H1 (cell line): ENCODE measurements at regions not wholly inside any gene's neighbourhood (a gene's known extent, or its start where the extent isn't known, plus 50 kb on each side); places are given as distances from the start of the nearest gene placed in this dataset.

ENCODE experiments used
- CTCF ChIA-PET: fragments of 300-600 bp; sonication (Branson Sonifier 250); formaldehyde crosslinking; loops from one replicate; lab custom pipeline; 2021; ENCODE audit not compliant: partially characterized antibody; lab: Charles Lee
- POLR2A ChIA-PET: fragments of 300-600 bp; sonication (Branson Sonifier 250); formaldehyde crosslinking; loops from one replicate; lab custom pipeline; 2021; ENCODE audit warnings: inconsistent platforms; ENCODE audit not compliant: partially characterized antibody; lab: Charles Lee
- DNase-seq, 2 experiments: peaks; one replicate each; pipeline versions ENCODE4 v3.0.0 to v3.0.0-alpha.2; 2010 to 2022; ENCODE audit warnings: low spot score in 2 of 2, low read depth in 1 of 2, mixed read lengths in 1 of 2
- FAIRE-seq: peaks from 2 replicates; lab custom pipeline; 2011; peaks lifted over from hg19 to GRCh38; lab: Jason Lieb, UNC
- H2AFZ ChIP-seq: 2 replicates; pipeline ENCODE4 v1.8.1; 2012; ENCODE audit warnings: low read length, inconsistent platforms
- H2AK5ac ChIP-seq: 2 replicates; pipeline ENCODE4 v1.6.1; 2013; ENCODE audit warnings: low read depth, low read length
- H2BK120ac ChIP-seq: replicated peaks from 2 replicates; pipeline ENCODE3; 2013; ENCODE audit warnings: low read depth, low read length, inconsistent platforms
- H2BK12ac ChIP-seq: 2 replicates; pipeline ENCODE4 v1.6.1; 2013; ENCODE audit warnings: low read depth, low read length
- H2BK15ac ChIP-seq: 2 replicates; pipeline ENCODE4 v1.6.1; 2013; ENCODE audit warnings: low read length
- H2BK20ac ChIP-seq: 2 replicates; pipeline ENCODE4 v1.6.1; 2013; ENCODE audit warnings: low read length
- H2BK5ac ChIP-seq: 2 replicates; pipeline ENCODE4 v1.6.1; 2013; ENCODE audit warnings: low read depth, low read length
- H3K14ac ChIP-seq: 2 replicates; pipeline ENCODE4 v1.6.1; 2013; ENCODE audit warnings: inconsistent platforms; ENCODE audit not compliant: insufficient read length
- H3K18ac ChIP-seq: 2 replicates; pipeline ENCODE4 v1.6.1; 2013; ENCODE audit warnings: low read length; ENCODE audit errors: extremely low read depth
- H3K23ac ChIP-seq: 2 replicates; pipeline ENCODE4 v1.6.1; 2013; ENCODE audit warnings: inconsistent platforms; ENCODE audit not compliant: insufficient read length
- H3K23me2 ChIP-seq: 2 replicates; pipeline ENCODE4 v1.6.1; 2013; ENCODE audit warnings: low read depth, low read length
- H3K27ac ChIP-seq: 2 replicates; pipeline ENCODE4 v1.6.1; 2011; ENCODE audit warnings: low read depth, low read length, inconsistent platforms
- H3K27me3 ChIP-seq, 4 experiments: replicated peaks in 1 of 4; 1 replicate in 1 of 4; 2 replicates in 3 of 4; pipeline versions ENCODE4 v1.6.1 to v1.8.1; 2011 to 2013; ENCODE audit warnings: low read length in 3 of 4, mild to moderate bottlenecking in 3 of 4, inconsistent platforms in 2 of 4, mixed read lengths in 2 of 4, moderate library complexity in 1 of 4; ENCODE audit not compliant: control insufficient read depth in 3 of 4, insufficient read depth in 3 of 4; ENCODE audit errors: extremely low read depth in 1 of 4
- H3K36me3 ChIP-seq, 4 experiments: 2 replicates each; pipeline versions ENCODE4 v1.6.1 to v1.8.1; 2011 to 2013; ENCODE audit warnings: mild to moderate bottlenecking in 4 of 4, low read length in 3 of 4, moderate library complexity in 2 of 4, control low read depth in 1 of 4, inconsistent platforms in 1 of 4; ENCODE audit not compliant: insufficient read depth in 4 of 4, control insufficient read depth in 2 of 4
- H3K4ac ChIP-seq: replicated peaks from 2 replicates; pipeline ENCODE3; 2013; ENCODE audit warnings: low read length, low read depth, mixed read lengths, inconsistent platforms; ENCODE audit not compliant: insufficient read length
- H3K4me1 ChIP-seq, 4 experiments: replicated peaks in 1 of 4; 1 replicate in 1 of 4; 2 replicates in 3 of 4; pipeline versions ENCODE4 v1.6.1 to v1.8.1; 2011 to 2013; ENCODE audit warnings: low read length in 3 of 4, inconsistent platforms in 2 of 4, mixed read lengths in 1 of 4; ENCODE audit not compliant: insufficient read depth in 4 of 4, control insufficient read depth in 3 of 4
- H3K4me2 ChIP-seq, 2 experiments: 2 replicates each; pipeline versions ENCODE4 v1.6.1 to v1.8.1; 2011 to 2013; ENCODE audit warnings: low read depth in 2 of 2, low read length in 2 of 2, control low read depth in 1 of 2, inconsistent platforms in 1 of 2, mild to moderate bottlenecking in 1 of 2; ENCODE audit not compliant: insufficient read depth in 1 of 2
- H3K4me3 ChIP-seq, 4 experiments: fragments of 200-600, 300-600 bp in 1 of 4; sonication (generic), shearing (Covaris generic), sonication (Bioruptor Twin) in 1 of 4; 2 replicates each; pipeline versions ENCODE4 v1.5.1 to v1.8.1; 2011 to 2016; ENCODE audit warnings: low read length in 4 of 4, low read depth in 3 of 4, control low read depth in 2 of 4, inconsistent platforms in 2 of 4, mild to moderate bottlenecking in 2 of 4, mixed read lengths in 1 of 4, moderate library complexity in 1 of 4; ENCODE audit not compliant: insufficient read depth in 2 of 4; ENCODE audit errors: extremely low read depth in 1 of 4
- H3K56ac ChIP-seq: replicated peaks from 2 replicates; pipeline ENCODE3; 2013; ENCODE audit warnings: low read depth, mild to moderate bottlenecking, mixed read lengths, low read length, inconsistent platforms; ENCODE audit not compliant: insufficient read length
- H3K79me1 ChIP-seq: 2 replicates; pipeline ENCODE4 v1.6.1; 2013; ENCODE audit warnings: low read depth, low read length, control low read depth
- H3K79me2 ChIP-seq, 2 experiments: 2 replicates each; pipeline versions ENCODE4 v1.6.1 to v1.8.1; 2012 to 2013; ENCODE audit warnings: low read length in 2 of 2, mild to moderate bottlenecking in 2 of 2, inconsistent platforms in 1 of 2; ENCODE audit not compliant: insufficient read depth in 2 of 2, control insufficient read depth in 1 of 2
- H3K9ac ChIP-seq, 4 experiments: replicated peaks in 1 of 4; 1 replicate in 1 of 4; 2 replicates in 3 of 4; pipeline versions ENCODE4 v1.6.1 to v1.8.1; 2011 to 2013; ENCODE audit warnings: low read depth in 3 of 4, low read length in 3 of 4, control low read depth in 2 of 4, mild to moderate bottlenecking in 2 of 4, moderate library complexity in 2 of 4, inconsistent platforms in 1 of 4; ENCODE audit errors: extremely low read depth in 1 of 4
- H3K9me3 ChIP-seq, 2 experiments: 2 replicates each; pipeline versions ENCODE4 v1.6.1 to v1.8.1; 2012 to 2013; ENCODE audit warnings: mild to moderate bottlenecking in 2 of 2, moderate library complexity in 2 of 2, control low read depth in 1 of 2, inconsistent platforms in 1 of 2, low read depth in 1 of 2, low read length in 1 of 2, mixed read lengths in 1 of 2; ENCODE audit not compliant: insufficient read depth in 2 of 2
- H4K20me1 ChIP-seq, 2 experiments: replicated peaks in 1 of 2; 2 replicates each; pipeline versions ENCODE3 to v1.8.1; 2011 to 2013; ENCODE audit warnings: inconsistent platforms in 2 of 2, low read length in 2 of 2, mild to moderate bottlenecking in 1 of 2; ENCODE audit not compliant: insufficient read depth in 2 of 2, control insufficient read depth in 1 of 2
- H4K5ac ChIP-seq: 2 replicates; pipeline ENCODE4 v1.6.1; 2013; ENCODE audit warnings: low read length, low read depth, mixed read lengths, inconsistent platforms; ENCODE audit not compliant: insufficient read length
- H4K8ac ChIP-seq: 2 replicates; pipeline ENCODE4 v1.8.0; 2013; ENCODE audit warnings: mild to moderate bottlenecking, moderate library complexity, low read length, inconsistent platforms; ENCODE audit not compliant: insufficient read depth; ENCODE audit errors: extremely low read depth
- H4K91ac ChIP-seq: replicated peaks from 2 replicates; pipeline ENCODE3; 2013; ENCODE audit warnings: low read length, mixed read lengths, inconsistent platforms; ENCODE audit not compliant: insufficient read length
- BACH1 ChIP-seq: IDR thresholded peaks from 2 replicates; pipeline ENCODE4 v1.6.1; 2012; ENCODE audit warnings: low read length, improper control_type of control experiment
- JUND ChIP-seq: IDR thresholded peaks from 2 replicates; pipeline ENCODE4 v1.6.1; 2011; ENCODE audit warnings: mild to moderate bottlenecking, improper control_type of control experiment, low read length
- PHF8 ChIP-seq: fragments of 200-600 bp; sonication (generic); conservative IDR thresholded peaks from 2 replicates; pipeline ENCODE4 v1.7.1; 2012; ENCODE audit warnings: low read depth, mild to moderate bottlenecking, inconsistent platforms, low read length, moderate library complexity
- SUZ12 ChIP-seq: fragments of 200-600 bp; sonication (generic); IDR thresholded peaks from 2 replicates; pipeline ENCODE4 v1.6.1; 2012; ENCODE audit warnings: mild to moderate bottlenecking, inconsistent platforms, low read length, moderate library complexity, mixed read lengths
- WGBS, 2 experiments: shearing (Covaris generic) in 1 of 2; methylation state at CpG; one replicate each; pipeline versions ENCODE4 v1.1.6 to v1.1.7; 2013 to 2015; ENCODE audit warnings: low lambda C conversion rate in 2 of 2, mixed read lengths in 2 of 2, inconsistent platforms in 1 of 2, low coverage in 1 of 2, missing lambda C conversion rate in 1 of 2; ENCODE audit not compliant: insufficient replicate concordance in 2 of 2, insufficient coverage in 1 of 2, insufficient read length in 1 of 2; ENCODE audit errors: extremely low coverage in 1 of 2, missing lambda C conversion rate in 1 of 2; 5-methylcytosine and 5-hydroxymethylcytosine counted together

DNA sequence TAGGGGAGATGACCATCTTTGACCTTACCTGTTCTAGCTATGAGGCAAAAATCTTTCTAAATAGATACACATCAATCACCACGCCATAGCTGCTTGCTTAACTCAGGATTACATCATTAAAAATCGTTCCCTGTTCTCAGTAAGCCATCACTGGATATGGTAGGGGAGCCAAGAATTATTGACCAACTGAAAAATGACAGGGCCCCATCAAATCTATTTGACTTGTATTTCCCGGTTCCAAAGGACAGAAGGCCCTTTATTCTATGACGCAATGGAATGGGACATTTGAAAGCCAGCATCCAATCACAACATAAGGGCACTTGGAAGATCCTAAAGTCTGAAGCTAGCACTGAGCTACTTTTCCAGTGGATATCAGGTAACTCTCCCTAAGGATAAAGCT lies 75.6 kb upstream of the NOCT start:
- no peak overlapping the region for H4K91ac ChIP-seq
- H3K9ac ChIP-seq: no peak overlapping the region
- no peak overlapping the region for H2AK5ac ChIP-seq
- no peak for TF ChIP-seq PHF8
- TF ChIP-seq SUZ12: no peak
- no peak for TF ChIP-seq BACH1
- no peak for TF ChIP-seq JUND
- H3K36me3 ChIP-seq: no peaks in the 10 kb centered on the region
- peak overlapping the region; percentile 53; the same call in 1 of the 2 replicates for H2AFZ ChIP-seq
- no peak for FAIRE-seq
- H2BK12ac ChIP-seq: no peak overlapping the region
- H3K9me3 ChIP-seq: no peaks in the 10 kb centered on the region
- H3K23ac ChIP-seq: no peak overlapping the region
- no peak overlapping the region for H3K4me2 ChIP-seq
- H3K4me3 ChIP-seq: no peak overlapping the region
- H3K4ac ChIP-seq: no peak overlapping the region
- no peak overlapping the region for H2BK20ac ChIP-seq
- H3K79me2 ChIP-seq: no peaks in the 10 kb centered on the region
- H4K20me1 ChIP-seq: no peaks in the 10 kb centered on the region
- no peak overlapping the region for H3K14ac ChIP-seq
- no peak overlapping the region for H3K27ac ChIP-seq
- no peaks in the 10 kb centered on the region for H3K23me2 ChIP-seq
- H3K4me1 ChIP-seq: peaks cover 3 to 8% (median 6%) of the 10 kb centered on the region in 4 experiments; a peak in 6 of 7 replicates
- H2BK5ac ChIP-seq: no peak overlapping the region
- H4K8ac ChIP-seq: no peak overlapping the region
- DNase-seq: no peak
- H2BK15ac ChIP-seq: no peak overlapping the region
- ChIA-PET CTCF (interaction anchor here (0.6 to 2.7 kb wide), 9 partner anchors 9 to 418 kb away, joined by 3 to 9 read pairs (median 4); no protein-coding TSS in a partner anchor), POLR2A (interaction anchor here (0.6 to 1.5 kb wide), 2 partner anchors 10 to 62 kb away, joined by 3 read pairs; no protein-coding TSS in a partner anchor)
- H3K27me3 ChIP-seq: no peaks in the 10 kb centered on the region
- no peaks in the 10 kb centered on the region for H3K79me1 ChIP-seq
- H2BK120ac ChIP-seq: no peak overlapping the region
- whole genome bisulfite sequencing, 2 experiments: 81% methylated on average over 4 of the region's 4 CpGs; no CpG with 5 or more reads in 1 of the 2 experiments
- no peak overlapping the region for H3K18ac ChIP-seq
- no peak overlapping the region for H3K56ac ChIP-seq
- no peak overlapping the region for H4K5ac ChIP-seq
